Type B pancreatic cell (in vitro differentiated cells): ENCODE measurements at regions not wholly inside any gene's neighbourhood (a gene's known extent, or its start where the extent isn't known, plus 50 kb on each side); places are given as distances from the start of the nearest gene placed in this dataset.

Experiments used
- DNase-seq: peaks from one replicate; pipeline ENCODE4 v3.0.0; 2021; ENCODE audit warnings: mixed read lengths; ENCODE audit not compliant: unreplicated experiment; ENCODE audit errors: extremely low spot score
- H3K27ac Mint-ChIP-seq: 2 replicates; pipeline ENCODE4 v1.8.0; 2021; ENCODE audit warnings: mild to moderate bottlenecking, mixed read lengths
- H3K27me3 Mint-ChIP-seq: 2 replicates; pipeline ENCODE4 v1.8.0; 2021; ENCODE audit warnings: mixed read lengths
- H3K36me3 Mint-ChIP-seq: 2 replicates; pipeline ENCODE4 v1.8.0; 2021; ENCODE audit warnings: mixed read lengths
- H3K4me1 Mint-ChIP-seq: one replicate; pipeline ENCODE4 v1.8.0; 2021; ENCODE audit warnings: mixed read lengths; ENCODE audit not compliant: unreplicated experiment
- H3K4me3 Mint-ChIP-seq: 2 replicates; pipeline ENCODE4 v1.8.0; 2021; ENCODE audit warnings: mild to moderate bottlenecking, mixed read lengths
- H3K9me3 Mint-ChIP-seq: 2 replicates; pipeline ENCODE4 v1.8.0; 2021; ENCODE audit warnings: mixed read lengths
- CTCF ChIP-seq: fragments of 200-600 bp; sonication (generic); conservative IDR thresholded peaks from 2 replicates; pipeline ENCODE4 v1.5.0; 2021; ENCODE audit warnings: antibody characterized with exemption, mild to moderate bottlenecking

GRCh38 chr5:179417016-179417415 lies 71.8 kb upstream of the ADAMTS2 start:
- no peak for TF ChIP-seq CTCF
- H3K27ac Mint-ChIP-seq, result no peak overlapping the region
- no peaks in the 10 kb centered on the region for H3K27me3 Mint-ChIP-seq
- no peaks in the 10 kb centered on the region for H3K4me1 Mint-ChIP-seq
- no peak for DNase-seq
- H3K4me3 Mint-ChIP-seq, result no peak overlapping the region
- no peaks in the 10 kb centered on the region for H3K36me3 Mint-ChIP-seq
- H3K9me3 Mint-ChIP-seq, result no peaks in the 10 kb centered on the region

- no peak for TF ChIP-seq CTCF
- DNase-seq, result peak; percentile 61
- no peaks in the 10 kb centered on the region for H3K36me3 Mint-ChIP-seq
- no peaks in the 10 kb centered on the region for H3K4me1 Mint-ChIP-seq
- no peak overlapping the region for H3K4me3 Mint-ChIP-seq
- H3K9me3 Mint-ChIP-seq, result no peaks in the 10 kb centered on the region
- H3K27ac Mint-ChIP-seq, result no peak overlapping the region
- H3K27me3 Mint-ChIP-seq, result no peaks in the 10 kb centered on the region
Observed at GRCh38 chr5:179416114-179416822, 71.0 kb upstream of the ADAMTS2 start.

- Mint-ChIP-seq H3K27me3 (no peaks in the 10 kb centered on the region), H3K4me3 (no peak overlapping the region), H3K27ac (no peak overlapping the region), H3K36me3 (no peaks in the 10 kb centered on the region), H3K4me1 (no peaks in the 10 kb centered on the region), H3K9me3 (no peaks in the 10 kb centered on the region)
- DNase-seq, result no peak
- no peak for TF ChIP-seq CTCF
Observed at GRCh38 chr5:179415291-179416060, 70.2 kb upstream of the ADAMTS2 start.

GRCh38 chr5:179414459-179415261 lies 69.4 kb upstream of the ADAMTS2 start:
- peak; percentile 49 for DNase-seq
- Mint-ChIP-seq H3K9me3 (no peaks in the 10 kb centered on the region), H3K27ac (no peak overlapping the region), H3K4me1 (no peaks in the 10 kb centered on the region), H3K4me3 (no peak overlapping the region), H3K27me3 (no peaks in the 10 kb centered on the region), H3K36me3 (no peaks in the 10 kb centered on the region)
- TF ChIP-seq CTCF, result no peak

GRCh38 chr5:179413711-179414458 lies 68.6 kb upstream of the ADAMTS2 start:
- no peaks in the 10 kb centered on the region for H3K27me3 Mint-ChIP-seq
- no peak for TF ChIP-seq CTCF
- no peaks in the 10 kb centered on the region for H3K9me3 Mint-ChIP-seq
- no peak overlapping the region for H3K4me3 Mint-ChIP-seq
- H3K36me3 Mint-ChIP-seq, result no peaks in the 10 kb centered on the region
- H3K27ac Mint-ChIP-seq, result no peak overlapping the region
- DNase-seq, result peak; percentile 63
- no peaks in the 10 kb centered on the region for H3K4me1 Mint-ChIP-seq
